OCI-LY7 (cell line): ENCODE measurements at regions not wholly inside any gene's neighbourhood (a gene's known extent, or its start where the extent isn't known, plus 50 kb on each side); places are given as distances from the start of the nearest gene placed in this dataset.

Experiments
- EZH2phosphoT487 ChIP-seq: fragments of 200-600 bp; sonication (generic); IDR thresholded peaks from 2 replicates; pipeline ENCODE4 v1.6.1; 2018; ENCODE audit warnings: low read depth, borderline replicate concordance, mild to moderate bottlenecking, mixed run types, antibody characterized with exemption, low read length, moderate library complexity, mixed read lengths
- TF ChIP-seq, protein P1 (sequence below): fragments of 200-600 bp; sonication (generic); conservative IDR thresholded peaks from 2 replicates; pipeline ENCODE4 v1.5.1; 2014; ENCODE audit warnings: mild to moderate bottlenecking, antibody characterized with exemption, low read length, moderate library complexity, mixed read lengths

- no peak for TF ChIP-seq EZH2phosphoT487
- TF ChIP-seq, protein P1, sequence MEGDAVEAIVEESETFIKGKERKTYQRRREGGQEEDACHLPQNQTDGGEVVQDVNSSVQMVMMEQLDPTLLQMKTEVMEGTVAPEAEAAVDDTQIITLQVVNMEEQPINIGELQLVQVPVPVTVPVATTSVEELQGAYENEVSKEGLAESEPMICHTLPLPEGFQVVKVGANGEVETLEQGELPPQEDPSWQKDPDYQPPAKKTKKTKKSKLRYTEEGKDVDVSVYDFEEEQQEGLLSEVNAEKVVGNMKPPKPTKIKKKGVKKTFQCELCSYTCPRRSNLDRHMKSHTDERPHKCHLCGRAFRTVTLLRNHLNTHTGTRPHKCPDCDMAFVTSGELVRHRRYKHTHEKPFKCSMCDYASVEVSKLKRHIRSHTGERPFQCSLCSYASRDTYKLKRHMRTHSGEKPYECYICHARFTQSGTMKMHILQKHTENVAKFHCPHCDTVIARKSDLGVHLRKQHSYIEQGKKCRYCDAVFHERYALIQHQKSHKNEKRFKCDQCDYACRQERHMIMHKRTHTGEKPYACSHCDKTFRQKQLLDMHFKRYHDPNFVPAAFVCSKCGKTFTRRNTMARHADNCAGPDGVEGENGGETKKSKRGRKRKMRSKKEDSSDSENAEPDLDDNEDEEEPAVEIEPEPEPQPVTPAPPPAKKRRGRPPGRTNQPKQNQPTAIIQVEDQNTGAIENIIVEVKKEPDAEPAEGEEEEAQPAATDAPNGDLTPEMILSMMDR = no peak
Measured at GRCh38 chr2:120566331-120567035, 169.2 kb upstream of the GLI2 start.
